ENCODE measurements at regions not wholly inside any gene's neighbourhood (a gene's known extent, or its start where the extent isn't known, plus 50 kb on each side); places are given as distances from the start of the nearest gene placed in this dataset.

DNA sequence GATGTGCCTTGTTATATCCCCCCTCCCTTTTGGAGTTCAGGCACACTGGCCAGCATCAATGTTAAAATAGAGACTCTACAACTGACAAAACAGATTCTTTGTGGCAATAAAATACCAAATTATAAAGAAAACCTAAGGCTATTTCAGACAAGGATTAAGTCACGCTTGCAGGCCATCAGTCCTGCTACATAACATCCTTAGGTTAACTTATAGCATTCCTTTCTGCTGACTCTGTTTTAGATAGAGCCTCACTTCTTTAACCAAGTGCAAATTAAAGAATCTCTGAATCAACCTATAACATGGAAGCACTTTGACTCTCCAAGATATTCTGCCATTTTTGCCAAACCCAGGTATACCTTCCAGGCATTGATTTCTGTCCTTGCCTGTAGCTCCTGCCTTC lies 784.6 kb downstream of the RNF144A start:
- no peak for TF ChIP-seq CTCF (IDR thresholded peaks at IDR 0.05; ENCODE audit: control insufficient read depth, extremely low read depth, insufficient read depth)
- H3K4me3 ChIP-seq (ENCODE audit: low read depth, low read length) = no peak overlapping the region
- no peak for DNase-seq (ENCODE audit: low read depth)

DNA sequence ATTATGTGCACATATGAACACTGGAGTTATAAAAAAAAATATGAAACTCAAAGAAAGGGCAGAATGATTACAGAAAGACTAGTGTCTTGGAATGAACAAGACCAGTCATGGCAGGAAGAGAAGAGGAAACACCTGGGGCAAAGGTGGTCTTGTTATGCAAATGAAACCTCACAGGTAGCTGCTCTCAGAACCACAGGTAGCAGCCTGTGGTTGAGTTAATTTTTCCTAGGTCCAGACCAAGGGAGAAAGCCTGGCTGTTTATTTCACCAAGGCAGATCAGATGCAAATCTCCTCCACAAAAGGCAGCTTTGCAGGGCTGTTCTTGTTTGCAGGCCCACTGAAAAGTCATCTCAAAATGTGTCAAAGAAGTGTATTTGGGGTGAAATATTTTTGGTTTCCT lies 785.8 kb downstream of the RNF144A start:
- H3K4me3 ChIP-seq (ENCODE audit: low read depth, low read length) = no peak overlapping the region
- DNase-seq (ENCODE audit: low read depth) = no peak
- TF ChIP-seq CTCF (IDR thresholded peaks at IDR 0.05; ENCODE audit: control insufficient read depth, extremely low read depth, insufficient read depth) = no peak

DNA sequence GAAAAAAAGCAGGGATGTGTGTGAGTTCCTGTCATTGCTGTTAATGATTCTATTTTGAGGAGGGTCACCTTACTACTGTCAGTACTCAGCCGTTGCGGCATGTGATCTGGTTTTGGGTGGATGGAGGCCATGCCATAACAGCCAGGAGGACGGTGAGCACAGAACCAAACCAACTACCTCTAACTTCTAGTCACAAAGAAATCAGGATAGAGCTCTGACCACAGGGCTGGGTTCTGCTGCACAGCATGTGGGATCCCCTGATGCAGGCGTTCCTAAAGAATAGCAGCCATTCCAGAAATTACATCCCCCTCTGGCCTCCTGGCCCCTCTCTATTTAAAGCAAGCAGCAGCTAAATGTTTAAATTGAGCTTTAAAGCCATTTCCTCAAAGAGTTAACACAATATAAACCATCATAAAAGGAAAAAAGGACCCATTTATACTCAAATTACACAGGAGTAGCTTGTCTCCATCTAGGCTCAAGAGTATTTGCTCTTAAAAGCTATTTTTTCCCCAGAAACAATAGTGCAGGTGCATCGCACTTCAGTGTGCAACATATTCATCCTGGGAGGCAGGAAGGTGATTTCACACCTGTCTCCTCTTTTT lies 786.4 kb downstream of the RNF144A start:
- DNase-seq (ENCODE audit: low read depth) = no peak
- no peak overlapping the region for H3K4me3 ChIP-seq (ENCODE audit: low read depth, low read length)
- TF ChIP-seq CTCF (IDR thresholded peaks at IDR 0.05; ENCODE audit: control insufficient read depth, extremely low read depth, insufficient read depth) = no peak

DNA sequence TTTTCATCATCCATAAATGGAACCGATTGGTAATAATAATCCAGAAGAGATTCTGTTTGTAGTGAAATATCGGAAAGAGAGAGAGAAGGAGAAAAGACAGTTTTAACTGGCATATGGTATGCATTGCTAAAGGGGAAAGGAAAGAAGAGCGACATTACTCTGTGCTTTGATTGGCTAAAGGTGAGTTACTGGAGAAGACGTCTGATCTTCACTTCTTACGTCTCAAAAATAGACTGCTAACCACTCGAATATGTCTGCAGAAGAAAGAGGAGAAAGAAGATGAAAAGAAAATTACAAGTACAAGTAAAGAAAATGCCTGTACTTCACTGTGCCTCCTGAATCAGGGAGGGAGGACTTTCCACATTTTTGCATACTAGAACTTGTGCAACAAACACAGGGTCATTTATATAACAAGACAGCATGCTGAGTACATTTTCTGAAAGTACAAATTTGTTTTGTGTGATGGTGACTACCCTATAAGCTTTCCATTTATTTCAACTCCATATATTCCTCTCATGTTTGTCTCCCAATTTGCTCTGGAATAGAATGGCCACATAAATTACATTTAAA lies 787.2 kb downstream of the RNF144A start:
- no peak overlapping the region for H3K4me3 ChIP-seq (ENCODE audit: low read depth, low read length)
- DNase-seq (ENCODE audit: low read depth) = no peak
- no peak for TF ChIP-seq CTCF (IDR thresholded peaks at IDR 0.05; ENCODE audit: control insufficient read depth, extremely low read depth, insufficient read depth)

DNA sequence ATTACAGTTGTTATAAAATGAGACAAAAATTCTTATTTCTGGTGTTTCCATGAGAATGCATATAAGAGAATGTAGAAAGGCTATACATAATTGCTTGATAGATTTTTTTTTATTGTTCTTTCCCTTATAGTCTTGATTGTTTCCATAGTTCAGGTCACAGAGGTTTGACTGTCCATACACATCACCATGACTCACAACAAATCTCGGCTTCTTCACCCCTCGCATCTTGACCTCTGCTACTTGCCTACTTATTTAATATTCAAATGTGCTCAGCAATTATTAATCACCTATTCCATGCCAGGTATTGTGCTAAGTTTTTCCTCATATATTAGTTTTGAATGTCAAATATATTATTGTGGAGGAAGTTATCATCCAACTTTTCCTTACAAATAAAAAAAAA lies 789.6 kb downstream of the RNF144A start:
- DNase-seq (ENCODE audit: low read depth) = no peak
- no peak for TF ChIP-seq CTCF (IDR thresholded peaks at IDR 0.05; ENCODE audit: control insufficient read depth, extremely low read depth, insufficient read depth)
- H3K4me3 ChIP-seq (ENCODE audit: low read depth, low read length) = no peak overlapping the region

GRCh38 chr2:7707723-7708122 lies 790.5 kb downstream of the RNF144A start:
- DNase-seq (ENCODE audit: low read depth) = no peak
- no peak overlapping the region for H3K4me3 ChIP-seq (ENCODE audit: low read depth, low read length)

More at GRCh38 chr2:7707723-7708122, 790.5 kb downstream of the RNF144A start:
- TF ChIP-seq CTCF (IDR thresholded peaks at IDR 0.05; ENCODE audit: control insufficient read depth, extremely low read depth, insufficient read depth) = no peak
